Lower leg skin (tissue), 3 donors: ENCODE measurements at regions not wholly inside any gene's neighbourhood (a gene's known extent, or its start where the extent isn't known, plus 50 kb on each side); places are given as distances from the start of the nearest gene placed in this dataset.

ENCODE experiments used
- POLR2A ChIP-seq, 2 donors: fragments of 450-650 bp; IDR thresholded peaks; one replicate each; pipeline ENCODE4 v1.6.1; 2016 to 2017; ENCODE audit warnings: antibody characterized with exemption in 2 of 2, mild to moderate bottlenecking in 1 of 2, moderate library complexity in 1 of 2
- TF ChIP-seq, protein P1 (sequence below), 3 donors: fragments of 450-650 bp; IDR thresholded peaks; one replicate each; pipeline ENCODE4 v1.5.1; 2016; ENCODE audit warnings: antibody characterized with exemption in 3 of 3, mild to moderate bottlenecking in 3 of 3, moderate library complexity in 2 of 3

DNA sequence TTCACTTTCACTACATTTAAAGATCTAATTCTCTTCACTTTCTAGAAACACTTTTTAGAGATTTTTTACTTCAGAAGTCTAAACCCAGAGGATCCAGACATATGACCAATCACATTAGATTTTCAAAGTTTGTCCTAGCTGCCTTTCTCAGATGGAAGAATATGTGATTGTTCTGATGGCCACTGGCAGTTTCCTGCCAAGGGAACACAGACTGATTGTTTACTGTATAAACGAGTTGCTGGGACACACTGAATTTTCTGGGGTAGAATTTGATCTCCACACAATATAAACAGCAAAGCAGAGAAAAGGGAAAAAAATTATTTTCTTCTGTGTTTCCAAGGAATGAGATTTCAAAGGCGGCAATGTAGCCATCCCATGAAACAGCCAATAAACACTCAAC is 480.0 kb downstream of the TOX3 start:
- TF ChIP-seq, protein P1, sequence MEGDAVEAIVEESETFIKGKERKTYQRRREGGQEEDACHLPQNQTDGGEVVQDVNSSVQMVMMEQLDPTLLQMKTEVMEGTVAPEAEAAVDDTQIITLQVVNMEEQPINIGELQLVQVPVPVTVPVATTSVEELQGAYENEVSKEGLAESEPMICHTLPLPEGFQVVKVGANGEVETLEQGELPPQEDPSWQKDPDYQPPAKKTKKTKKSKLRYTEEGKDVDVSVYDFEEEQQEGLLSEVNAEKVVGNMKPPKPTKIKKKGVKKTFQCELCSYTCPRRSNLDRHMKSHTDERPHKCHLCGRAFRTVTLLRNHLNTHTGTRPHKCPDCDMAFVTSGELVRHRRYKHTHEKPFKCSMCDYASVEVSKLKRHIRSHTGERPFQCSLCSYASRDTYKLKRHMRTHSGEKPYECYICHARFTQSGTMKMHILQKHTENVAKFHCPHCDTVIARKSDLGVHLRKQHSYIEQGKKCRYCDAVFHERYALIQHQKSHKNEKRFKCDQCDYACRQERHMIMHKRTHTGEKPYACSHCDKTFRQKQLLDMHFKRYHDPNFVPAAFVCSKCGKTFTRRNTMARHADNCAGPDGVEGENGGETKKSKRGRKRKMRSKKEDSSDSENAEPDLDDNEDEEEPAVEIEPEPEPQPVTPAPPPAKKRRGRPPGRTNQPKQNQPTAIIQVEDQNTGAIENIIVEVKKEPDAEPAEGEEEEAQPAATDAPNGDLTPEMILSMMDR (IDR thresholded peaks at IDR 0.05): no peak
- no peak for TF ChIP-seq POLR2A (IDR thresholded peaks at IDR 0.05)
